ENCODE measurements at regions not wholly inside any gene's neighbourhood (a gene's known extent, or its start where the extent isn't known, plus 50 kb on each side); places are given as distances from the start of the nearest gene placed in this dataset.

DNA sequence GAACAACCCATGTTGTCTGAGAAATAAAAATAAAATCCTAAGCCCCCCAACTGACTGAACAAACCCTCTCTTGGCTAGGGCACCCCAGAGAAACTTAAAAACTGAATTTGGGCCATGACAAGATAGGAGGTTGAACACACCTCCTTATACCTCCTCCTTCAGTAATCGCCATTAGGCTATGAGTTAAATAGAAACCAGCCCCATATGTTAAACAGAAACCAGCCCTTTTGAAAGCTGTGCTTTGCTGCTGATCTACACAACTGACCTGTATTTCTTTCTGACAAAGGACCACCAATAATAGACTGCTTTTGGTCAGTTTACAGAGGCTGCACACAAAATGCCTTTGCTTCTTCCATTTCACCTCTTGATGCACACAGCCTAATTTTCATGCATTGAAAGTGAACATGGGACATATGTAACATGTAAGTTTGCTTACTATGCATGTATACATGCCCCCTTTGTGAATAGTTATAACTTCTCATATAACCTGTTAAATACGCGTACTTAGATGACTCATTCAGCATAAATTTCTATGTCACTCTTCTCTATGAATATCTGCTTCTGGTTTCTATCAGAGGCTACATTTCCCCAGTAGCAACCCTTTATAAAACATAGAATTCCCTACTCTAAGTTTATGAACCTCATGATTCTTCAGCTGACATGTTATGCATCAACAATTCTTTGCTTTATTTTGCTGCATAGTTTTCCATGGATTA is 462.9 kb downstream of the COL12A1 start:
- no peak for TF ChIP-seq ZNF274 (IDR thresholded peaks at IDR 0.05; ENCODE audit: low read depth, low read length)
- TF ChIP-seq YY1 (IDR thresholded peaks at IDR 0.05; ENCODE audit: insufficient read depth, insufficient read length) = no peak
- no peak for TF ChIP-seq SUZ12 (IDR thresholded peaks at IDR 0.05; ENCODE audit: extremely low read depth, insufficient read depth, insufficient read length)
- H3K9ac ChIP-seq (ENCODE audit: insufficient read length, low read depth) = no peak overlapping the region
- H3K27me3 ChIP-seq (ENCODE audit: insufficient read depth, insufficient read length) = no peaks in the 10 kb centered on the region
- H3K9me3 ChIP-seq (ENCODE audit: insufficient read depth, low read length) = no peaks in the 10 kb centered on the region
- no peaks in the 10 kb centered on the region for H3K4me1 ChIP-seq (ENCODE audit: insufficient read depth, insufficient read length)
- no peak overlapping the region for H3K4me3 ChIP-seq (ENCODE audit: insufficient read length, low read depth)
- DNase-seq (ENCODE audit: low read depth, low spot score) = no peak
- no peaks in the 10 kb centered on the region for H3K36me3 ChIP-seq (ENCODE audit: insufficient read depth, insufficient read length, low read length)

DNA sequence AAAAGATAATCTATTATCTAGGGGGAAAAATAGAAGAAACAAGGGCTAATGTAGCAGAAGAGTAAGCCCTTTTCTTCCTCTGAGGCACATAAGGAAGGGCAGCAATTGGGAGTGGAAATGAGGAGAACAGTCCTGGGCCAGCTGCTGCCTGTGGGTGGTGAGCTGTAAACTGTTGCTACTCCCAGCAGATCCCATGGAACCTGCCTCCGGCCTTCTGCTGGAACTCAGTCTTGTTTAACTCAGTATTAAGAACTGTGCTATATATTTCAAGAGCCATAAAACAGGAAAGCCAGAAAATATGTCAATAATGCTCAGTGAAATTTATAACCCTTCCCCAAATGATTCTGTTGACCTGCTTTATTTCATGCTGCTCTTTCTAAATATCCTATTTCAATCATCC is 464.2 kb downstream of the COL12A1 start:
- no peaks in the 10 kb centered on the region for H3K27me3 ChIP-seq (ENCODE audit: insufficient read depth, insufficient read length)
- H3K9me3 ChIP-seq (ENCODE audit: insufficient read depth, low read length) = no peaks in the 10 kb centered on the region
- no peaks in the 10 kb centered on the region for H3K4me1 ChIP-seq (ENCODE audit: insufficient read depth, insufficient read length)
- DNase-seq (ENCODE audit: low read depth, low spot score) = no peak
- TF ChIP-seq YY1 (IDR thresholded peaks at IDR 0.05; ENCODE audit: insufficient read depth, insufficient read length) (no peak), SUZ12 (IDR thresholded peaks at IDR 0.05; ENCODE audit: extremely low read depth, insufficient read depth, insufficient read length) (no peak), ZNF274 (IDR thresholded peaks at IDR 0.05; ENCODE audit: low read depth, low read length) (no peak)
- H3K9ac ChIP-seq (ENCODE audit: insufficient read length, low read depth) = no peak overlapping the region
- no peaks in the 10 kb centered on the region for H3K36me3 ChIP-seq (ENCODE audit: insufficient read depth, insufficient read length, low read length)
- H3K4me3 ChIP-seq (ENCODE audit: insufficient read length, low read depth) = no peak overlapping the region

DNA sequence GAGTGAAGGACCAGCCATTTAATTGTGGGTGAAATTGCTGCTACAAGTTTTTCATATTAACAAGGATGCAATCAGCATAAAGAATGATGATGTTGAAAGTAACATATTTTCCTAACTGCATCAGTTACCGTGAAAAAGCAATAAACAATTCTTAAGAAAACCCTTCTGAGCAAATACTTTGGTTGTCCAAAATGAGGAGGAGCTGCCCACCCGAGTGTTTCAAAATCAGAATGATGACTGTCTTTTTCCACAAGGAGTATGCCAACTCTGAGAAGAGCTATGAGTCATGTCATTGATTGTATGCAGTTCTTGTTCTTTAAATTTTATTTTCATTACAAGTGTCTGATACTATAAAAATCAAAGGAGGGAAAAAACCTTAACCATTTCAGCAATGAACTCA is 470.5 kb downstream of the COL12A1 start:
- no peaks in the 10 kb centered on the region for H3K36me3 ChIP-seq (ENCODE audit: insufficient read depth, insufficient read length, low read length)
- no peak overlapping the region for H3K4me3 ChIP-seq (ENCODE audit: insufficient read length, low read depth)
- no peak for TF ChIP-seq SUZ12 (IDR thresholded peaks at IDR 0.05; ENCODE audit: extremely low read depth, insufficient read depth, insufficient read length)
- no peak for TF ChIP-seq ZNF274 (IDR thresholded peaks at IDR 0.05; ENCODE audit: low read depth, low read length)
- no peak for TF ChIP-seq YY1 (IDR thresholded peaks at IDR 0.05; ENCODE audit: insufficient read depth, insufficient read length)
- DNase-seq (ENCODE audit: low read depth, low spot score) = no peak
- H3K9ac ChIP-seq (ENCODE audit: insufficient read length, low read depth) = no peak overlapping the region
- no peaks in the 10 kb centered on the region for H3K4me1 ChIP-seq (ENCODE audit: insufficient read depth, insufficient read length)
- no peaks in the 10 kb centered on the region for H3K27me3 ChIP-seq (ENCODE audit: insufficient read depth, insufficient read length)
- no peaks in the 10 kb centered on the region for H3K9me3 ChIP-seq (ENCODE audit: insufficient read depth, low read length)

DNA sequence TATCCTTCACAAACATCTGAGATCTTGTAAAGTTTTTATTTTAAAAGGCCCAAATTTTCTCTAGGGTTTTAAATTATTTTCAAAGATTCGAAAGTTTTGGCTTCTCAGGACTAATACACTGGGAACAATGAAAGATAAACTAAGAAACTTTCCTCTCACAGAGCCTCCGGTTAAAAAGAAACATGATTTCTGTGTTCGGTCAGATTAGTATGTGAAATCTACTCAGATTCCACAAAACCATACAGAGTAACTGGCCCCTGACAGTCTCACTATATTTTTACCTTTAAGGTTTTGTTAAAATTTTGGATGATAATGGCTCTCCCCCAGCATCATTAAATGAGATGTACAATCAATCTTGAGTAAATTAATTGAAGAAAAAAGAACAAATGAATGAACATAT is 471.0 kb downstream of the COL12A1 start:
- H3K9ac ChIP-seq (ENCODE audit: insufficient read length, low read depth) = no peak overlapping the region
- H3K4me3 ChIP-seq (ENCODE audit: insufficient read length, low read depth) = no peak overlapping the region
- H3K36me3 ChIP-seq (ENCODE audit: insufficient read depth, insufficient read length, low read length) = no peaks in the 10 kb centered on the region
- no peaks in the 10 kb centered on the region for H3K27me3 ChIP-seq (ENCODE audit: insufficient read depth, insufficient read length)
- H3K9me3 ChIP-seq (ENCODE audit: insufficient read depth, low read length) = no peaks in the 10 kb centered on the region
- TF ChIP-seq ZNF274 (IDR thresholded peaks at IDR 0.05; ENCODE audit: low read depth, low read length) (no peak), SUZ12 (IDR thresholded peaks at IDR 0.05; ENCODE audit: extremely low read depth, insufficient read depth, insufficient read length) (no peak), YY1 (IDR thresholded peaks at IDR 0.05; ENCODE audit: insufficient read depth, insufficient read length) (no peak)
- no peak for DNase-seq (ENCODE audit: low read depth, low spot score)
- no peaks in the 10 kb centered on the region for H3K4me1 ChIP-seq (ENCODE audit: insufficient read depth, insufficient read length)

DNA sequence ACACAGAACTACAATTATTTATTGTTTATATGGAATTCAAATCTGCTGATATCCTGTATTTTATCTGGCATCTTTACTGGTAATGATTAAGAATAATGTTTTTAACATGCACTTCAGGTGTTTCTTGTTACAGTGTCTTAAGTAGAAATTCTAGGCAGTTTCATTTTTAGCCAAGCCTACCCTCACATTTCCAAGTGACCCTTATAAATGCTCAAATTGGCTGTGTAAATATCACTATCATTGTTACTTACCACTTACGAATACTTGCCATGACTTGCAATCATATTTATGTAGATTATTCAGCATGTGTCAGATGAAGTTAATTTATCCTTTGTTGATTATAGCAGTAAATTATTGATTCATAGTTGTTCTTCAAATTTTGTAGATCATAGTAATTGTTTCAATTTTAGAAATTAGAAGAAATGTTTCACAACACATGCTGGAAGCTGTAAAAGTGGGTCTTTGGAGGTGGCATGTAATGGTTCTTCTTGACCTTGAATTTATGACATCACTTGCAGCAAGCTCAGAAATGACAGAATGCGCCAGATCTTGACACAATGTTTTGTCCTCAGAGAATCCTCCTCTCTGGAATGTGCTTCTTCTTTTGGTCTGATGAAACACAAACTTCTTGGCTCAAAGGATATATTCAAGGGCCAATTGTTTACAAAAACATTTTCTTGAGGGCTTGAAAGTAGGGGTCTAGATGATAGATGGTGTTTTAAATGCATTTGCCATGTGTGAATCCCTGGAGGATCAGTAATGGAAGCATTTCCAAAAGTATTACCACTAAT is 471.8 kb downstream of the COL12A1 start:
- no peaks in the 10 kb centered on the region for H3K36me3 ChIP-seq (ENCODE audit: insufficient read depth, insufficient read length, low read length)
- H3K4me3 ChIP-seq (ENCODE audit: insufficient read length, low read depth) = no peak overlapping the region
- H3K4me1 ChIP-seq (ENCODE audit: insufficient read depth, insufficient read length) = no peaks in the 10 kb centered on the region
- no peaks in the 10 kb centered on the region for H3K27me3 ChIP-seq (ENCODE audit: insufficient read depth, insufficient read length)
- no peaks in the 10 kb centered on the region for H3K9me3 ChIP-seq (ENCODE audit: insufficient read depth, low read length)
- DNase-seq (ENCODE audit: low read depth, low spot score) = no peak
- no peak overlapping the region for H3K9ac ChIP-seq (ENCODE audit: insufficient read length, low read depth)
- no peak for TF ChIP-seq YY1 (IDR thresholded peaks at IDR 0.05; ENCODE audit: insufficient read depth, insufficient read length)
- TF ChIP-seq SUZ12 (IDR thresholded peaks at IDR 0.05; ENCODE audit: extremely low read depth, insufficient read depth, insufficient read length) = no peak
- no peak for TF ChIP-seq ZNF274 (IDR thresholded peaks at IDR 0.05; ENCODE audit: low read depth, low read length)

DNA sequence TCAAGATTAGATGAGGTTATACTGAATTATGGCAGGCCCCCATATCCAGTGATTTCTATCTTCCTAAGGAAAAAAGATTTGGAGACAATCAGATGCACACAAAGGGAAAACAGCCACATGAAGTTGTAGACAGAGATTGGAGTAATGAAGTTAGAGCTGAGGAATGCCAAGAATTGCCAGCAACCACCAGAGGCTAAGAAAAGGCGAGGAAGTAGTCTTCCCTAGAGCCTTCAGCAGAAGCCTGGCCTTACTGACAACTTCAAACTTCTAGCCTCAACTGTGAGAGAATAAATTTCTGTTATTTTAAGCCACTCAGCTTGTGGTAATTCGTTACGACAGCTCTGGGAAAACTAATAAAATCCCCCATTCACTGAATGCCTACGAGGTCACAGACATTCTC is 473.9 kb downstream of the COL12A1 start:
- DNase-seq (ENCODE audit: low read depth, low spot score) = no peak
- TF ChIP-seq YY1 (IDR thresholded peaks at IDR 0.05; ENCODE audit: insufficient read depth, insufficient read length) (no peak), ZNF274 (IDR thresholded peaks at IDR 0.05; ENCODE audit: low read depth, low read length) (no peak), SUZ12 (IDR thresholded peaks at IDR 0.05; ENCODE audit: extremely low read depth, insufficient read depth, insufficient read length) (no peak)
- H3K9ac ChIP-seq (ENCODE audit: insufficient read length, low read depth) = no peak overlapping the region

DNA sequence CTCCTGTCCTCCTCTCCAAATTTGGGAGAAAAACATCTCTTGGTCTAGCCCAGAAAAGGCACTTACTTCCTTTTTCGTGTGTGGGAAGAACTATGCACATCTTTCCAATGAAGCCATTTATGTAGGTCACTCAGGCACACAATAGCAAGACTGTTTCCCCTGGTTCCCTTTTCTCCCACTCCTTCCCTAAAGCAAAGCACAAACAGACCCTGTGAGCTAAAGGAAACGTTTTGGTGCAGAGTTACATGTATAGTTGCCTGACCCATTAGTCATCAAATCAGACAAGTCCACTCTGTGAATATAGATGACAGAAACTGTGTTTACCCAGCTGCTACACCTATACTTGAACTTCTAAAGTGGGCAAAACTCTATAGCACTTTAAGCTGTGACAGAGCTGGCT is 474.6 kb downstream of the COL12A1 start:
- Histone ChIP-seq H3K36me3 (ENCODE audit: insufficient read depth, insufficient read length, low read length) (no peaks in the 10 kb centered on the region), H3K4me3 (ENCODE audit: insufficient read length, low read depth) (no peak overlapping the region), H3K9ac (ENCODE audit: insufficient read length, low read depth) (no peak overlapping the region), H3K4me1 (ENCODE audit: insufficient read depth, insufficient read length) (no peaks in the 10 kb centered on the region), H3K9me3 (ENCODE audit: insufficient read depth, low read length) (no peaks in the 10 kb centered on the region), H3K27me3 (ENCODE audit: insufficient read depth, insufficient read length) (no peaks in the 10 kb centered on the region)
- TF ChIP-seq SUZ12 (IDR thresholded peaks at IDR 0.05; ENCODE audit: extremely low read depth, insufficient read depth, insufficient read length) = no peak
- TF ChIP-seq ZNF274 (IDR thresholded peaks at IDR 0.05; ENCODE audit: low read depth, low read length) = no peak
- no peak for TF ChIP-seq YY1 (IDR thresholded peaks at IDR 0.05; ENCODE audit: insufficient read depth, insufficient read length)
- no peak for DNase-seq (ENCODE audit: low read depth, low spot score)

More for the DNA sequence above, 473.9 kb downstream of the COL12A1 start:
- no peaks in the 10 kb centered on the region for H3K36me3 ChIP-seq (ENCODE audit: insufficient read depth, insufficient read length, low read length)
- H3K4me1 ChIP-seq (ENCODE audit: insufficient read depth, insufficient read length) = no peaks in the 10 kb centered on the region
- H3K27me3 ChIP-seq (ENCODE audit: insufficient read depth, insufficient read length) = no peaks in the 10 kb centered on the region
- no peak overlapping the region for H3K4me3 ChIP-seq (ENCODE audit: insufficient read length, low read depth)
- H3K9me3 ChIP-seq (ENCODE audit: insufficient read depth, low read length) = no peaks in the 10 kb centered on the region

All from NT2/D1 (cell line).